ENCODE measurements at regions not wholly inside any gene's neighbourhood (a gene's known extent, or its start where the extent isn't known, plus 50 kb on each side); places are given as distances from the start of the nearest gene placed in this dataset.

GRCh38 chr2:188725746-188726360 is 248.3 kb upstream of the COL3A1 start:
- ATAC-seq (ENCODE audit: low FRiP score in 2 of 2) (no peak), DNase-seq (no peak)
- Histone ChIP-seq H3K4me1 (no peaks in the 10 kb centered on the region), H3K27me3 (no peaks in the 10 kb centered on the region), H3K36me3 (no peaks in the 10 kb centered on the region), H3K9me3 (no peaks in the 10 kb centered on the region), H3K4me3 (no peak overlapping the region), H3K27ac (no peak overlapping the region)
- 50 to 56% methylated on average over 3 of the region's 3 CpGs for WGBS, 2 donors
- TF ChIP-seq CTCF (IDR thresholded peaks at IDR 0.05), result no peak
- TF ChIP-seq POLR2A (IDR thresholded peaks at IDR 0.05), result no peak
- TF ChIP-seq EP300 (IDR thresholded peaks at IDR 0.05), result no peak
- TF ChIP-seq POLR2AphosphoS5 (IDR thresholded peaks at IDR 0.05), result no peak

- Histone ChIP-seq H3K27ac (no peak overlapping the region), H3K4me3 (no peak overlapping the region), H3K36me3 (no peaks in the 10 kb centered on the region), H3K4me1 (no peaks in the 10 kb centered on the region), H3K27me3 (no peaks in the 10 kb centered on the region), H3K9me3 (no peaks in the 10 kb centered on the region)
- TF ChIP-seq CTCF (IDR thresholded peaks at IDR 0.05) (no peak), EP300 (IDR thresholded peaks at IDR 0.05) (no peak), POLR2A (IDR thresholded peaks at IDR 0.05) (no peak), POLR2AphosphoS5 (IDR thresholded peaks at IDR 0.05) (no peak)
- 73 to 74% methylated on average over 3 of the region's 3 CpGs for WGBS, 2 donors
- DNase-seq, result no peak
- ATAC-seq (ENCODE audit: low FRiP score in 2 of 2), result no peak
Observed at GRCh38 chr2:188726626-188727247, 247.4 kb upstream of the COL3A1 start.

- 50 to 63% methylated on average over 1 of the region's 1 CpG for WGBS, 2 donors
- no peak for TF ChIP-seq CTCF (IDR thresholded peaks at IDR 0.05)
- no peak for TF ChIP-seq POLR2A (IDR thresholded peaks at IDR 0.05)
- Histone ChIP-seq H3K27me3 (no peaks in the 10 kb centered on the region), H3K36me3 (no peaks in the 10 kb centered on the region), H3K27ac (no peak overlapping the region), H3K4me3 (no peak overlapping the region), H3K9me3 (no peaks in the 10 kb centered on the region), H3K4me1 (no peaks in the 10 kb centered on the region)
- no peak for ATAC-seq (ENCODE audit: low FRiP score in 2 of 2)
- DNase-seq, result no peak
Observed at GRCh38 chr2:188727846-188728245, 246.3 kb upstream of the COL3A1 start.

GRCh38 chr2:188734691-188735090 is 239.5 kb upstream of the COL3A1 start:
- TF ChIP-seq POLR2A (IDR thresholded peaks at IDR 0.05) (no peak), POLR2AphosphoS5 (IDR thresholded peaks at IDR 0.05) (no peak), CTCF (IDR thresholded peaks at IDR 0.05) (no peak), EP300 (IDR thresholded peaks at IDR 0.05) (no peak)
- DNase-seq (no peak), ATAC-seq (ENCODE audit: low FRiP score in 2 of 2) (no peak)
- WGBS, 2 donors, result 39 to 41% methylated on average over 3 of the region's 3 CpGs
- Histone ChIP-seq H3K27me3 (no peaks in the 10 kb centered on the region), H3K4me3 (no peak overlapping the region), H3K9me3 (no peaks in the 10 kb centered on the region), H3K27ac (no peak overlapping the region), H3K4me1 (no peaks in the 10 kb centered on the region), H3K36me3 (no peaks in the 10 kb centered on the region)

- Histone ChIP-seq H3K27me3 (no peaks in the 10 kb centered on the region), H3K4me1 (no peaks in the 10 kb centered on the region), H3K4me3 (no peak overlapping the region), H3K36me3 (no peaks in the 10 kb centered on the region), H3K9me3 (no peaks in the 10 kb centered on the region), H3K27ac (no peak overlapping the region)
- no peak for TF ChIP-seq EP300 (IDR thresholded peaks at IDR 0.05)
- no peak for TF ChIP-seq CTCF (IDR thresholded peaks at IDR 0.05)
- TF ChIP-seq POLR2AphosphoS5 (IDR thresholded peaks at IDR 0.05), result no peak
- TF ChIP-seq POLR2A (IDR thresholded peaks at IDR 0.05), result no peak
- DNase-seq (no peak), ATAC-seq (ENCODE audit: low FRiP score in 2 of 2) (no peak)
Observed at GRCh38 chr2:188746727-188747126, 227.4 kb upstream of the COL3A1 start.

Measured in upper lobe of left lung (tissue), 6 donors.